NCI-H774 (cell line): ENCODE measurements at regions not wholly inside any gene's neighbourhood (a gene's known extent, or its start where the extent isn't known, plus 50 kb on each side); places are given as distances from the start of the nearest gene placed in this dataset.

ENCODE experiments used
- DNase-seq: peaks from one replicate; lab custom pipeline; 2025; lab: John Stamatoyannopoulos, UW

DNA sequence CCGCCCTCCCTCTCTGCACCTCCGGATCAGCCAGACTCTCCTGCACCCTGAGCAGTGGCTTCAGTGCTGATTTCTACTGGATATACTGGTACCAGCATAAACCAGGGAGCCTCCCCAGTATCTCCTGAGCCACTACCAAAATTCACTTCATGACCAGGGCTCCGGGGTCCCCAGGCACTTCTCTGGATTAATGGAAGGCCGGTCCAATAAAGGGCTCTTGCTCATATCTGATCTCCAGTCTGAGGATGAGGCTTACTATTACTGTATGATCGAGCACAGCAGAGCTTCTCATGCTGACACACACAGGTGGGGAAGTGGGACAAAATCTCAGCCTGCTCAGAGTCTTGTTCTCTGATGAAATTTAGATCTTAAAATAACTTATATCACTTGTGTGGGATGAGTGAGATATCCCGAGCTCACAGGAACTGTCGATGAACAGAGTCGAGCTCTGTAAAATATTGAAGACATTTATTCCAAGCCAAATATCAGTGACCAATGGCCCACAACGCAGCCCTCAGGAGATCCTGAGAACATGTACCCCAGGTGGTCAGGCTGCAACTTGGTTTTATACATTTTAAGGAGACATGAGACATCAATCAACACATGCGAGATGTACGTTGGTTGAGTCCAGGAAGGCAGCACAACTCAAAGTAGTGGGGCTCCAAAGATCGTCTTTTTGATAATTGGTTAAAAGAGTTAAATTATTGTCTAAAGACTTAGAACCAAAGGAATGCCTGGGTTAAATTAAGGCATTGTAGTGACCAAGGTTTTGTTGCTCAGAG lies 93.0 kb upstream of the TOP3B start:
- no peak for DNase-seq

- DNase-seq, result no peak
Observed at GRCh38 chr22:22074634-22075381, 92.2 kb upstream of the TOP3B start.

GRCh38 chr22:22073769-22074561 lies 91.4 kb upstream of the TOP3B start:
- DNase-seq, result no peak

- no peak for DNase-seq
Observed at GRCh38 chr22:22072169-22072836, 89.7 kb upstream of the TOP3B start.

GRCh38 chr22:22071455-22071854 lies 88.9 kb upstream of the TOP3B start:
- no peak for DNase-seq

- no peak for DNase-seq
Observed at GRCh38 chr22:22070371-22070824, 87.8 kb upstream of the TOP3B start.

GRCh38 chr22:22069450-22070370 lies 87.1 kb upstream of the TOP3B start:
- DNase-seq, result no peak

DNA sequence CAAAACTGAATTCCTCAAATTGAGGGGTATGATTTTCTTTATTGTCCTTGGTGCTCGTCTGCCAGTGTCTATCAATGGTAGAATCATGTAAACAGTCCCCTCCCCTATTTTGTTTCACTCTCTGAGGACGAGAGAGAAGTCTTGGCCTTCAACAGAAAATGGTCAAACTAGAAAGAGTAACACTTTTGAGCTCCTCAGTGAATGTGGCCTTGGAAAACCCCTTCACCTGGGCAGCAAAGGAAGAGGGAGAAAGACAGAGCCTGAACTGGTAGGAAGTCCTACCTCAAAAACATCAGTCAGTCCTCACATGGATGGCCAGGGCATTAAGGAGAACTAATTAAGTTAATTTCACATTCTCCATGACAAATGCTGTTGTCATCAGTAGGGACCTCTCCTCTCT lies 86.1 kb upstream of the TOP3B start:
- DNase-seq, result no peak

DNA sequence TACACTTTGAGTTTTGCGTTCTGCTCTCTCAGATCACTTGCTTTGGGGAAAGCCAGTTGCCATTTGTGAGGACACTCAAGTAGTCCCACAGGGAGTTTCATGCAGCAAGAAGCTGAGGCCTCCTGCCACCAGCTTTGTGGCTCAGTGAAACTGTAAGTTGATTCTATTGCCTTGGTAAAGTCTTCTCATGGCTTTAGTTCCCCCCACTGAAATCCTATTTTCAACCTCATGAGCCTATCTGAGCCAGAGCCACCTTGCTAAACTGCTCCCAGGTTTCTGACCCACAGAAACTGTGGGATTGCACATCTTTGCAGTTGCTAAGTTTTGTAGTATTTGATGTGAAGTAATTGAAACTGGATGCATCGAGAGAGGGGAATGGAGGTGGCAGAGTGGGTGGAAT lies 85.4 kb upstream of the TOP3B start:
- no peak for DNase-seq

DNA sequence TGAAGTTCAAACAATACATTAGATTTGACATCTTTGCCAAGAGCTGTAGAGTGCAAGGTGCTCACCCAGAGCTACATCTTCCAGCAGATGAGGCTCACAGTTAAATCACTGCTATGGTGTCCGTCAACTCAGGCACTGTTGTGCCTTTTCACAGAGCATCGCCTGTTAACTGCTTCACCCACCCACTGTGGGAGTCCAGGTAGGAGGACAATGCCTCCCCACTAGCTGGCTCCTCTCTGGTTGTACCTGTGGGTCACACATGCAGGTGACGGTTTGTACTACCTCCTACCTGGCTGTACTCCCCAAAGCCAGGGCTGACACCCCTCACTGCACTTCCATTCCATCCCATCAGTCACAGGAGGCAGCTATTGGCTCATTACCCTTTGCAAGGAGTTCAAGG lies 84.6 kb upstream of the TOP3B start:
- DNase-seq, result no peak

DNA sequence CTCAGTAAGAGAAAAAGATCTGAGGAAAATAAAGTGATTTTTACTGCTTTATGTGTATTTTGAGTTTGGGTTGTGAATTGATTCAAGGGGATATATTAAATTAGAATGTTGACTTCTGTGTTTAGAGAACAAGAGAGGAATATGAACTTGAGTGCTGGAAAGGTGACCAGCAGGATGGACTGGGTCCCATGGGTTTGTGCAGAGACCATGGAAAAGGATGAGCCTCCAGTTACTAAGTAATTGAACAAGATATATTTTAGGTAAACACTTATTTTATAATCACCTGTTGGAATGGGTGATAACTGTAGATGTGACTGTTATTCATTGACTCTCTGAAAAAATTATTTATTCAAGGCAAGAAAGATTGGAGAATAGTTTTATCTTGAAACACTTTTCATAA lies 82.0 kb upstream of the TOP3B start:
- DNase-seq, result no peak

DNA sequence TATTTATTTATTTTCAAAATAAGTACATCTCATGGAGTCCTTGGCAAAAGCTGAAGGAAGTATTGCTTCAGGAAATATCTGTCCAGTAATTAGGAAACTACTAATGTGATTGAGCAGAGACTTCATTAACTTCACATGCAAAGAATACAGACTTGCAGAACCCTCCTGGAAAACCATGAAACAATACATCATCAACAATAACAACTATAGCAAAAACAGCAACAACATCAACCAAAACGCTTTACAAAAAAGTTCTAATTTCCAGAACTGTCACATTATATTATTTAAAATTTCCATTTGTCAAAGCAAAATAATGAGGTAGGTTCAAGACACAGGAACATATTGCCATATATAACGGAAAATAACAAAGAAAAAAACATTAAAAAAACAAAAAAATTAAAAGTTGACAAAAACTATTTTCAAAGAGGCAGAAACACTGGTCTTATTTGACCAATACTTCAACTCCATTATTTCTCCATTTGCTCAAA lies 79.8 kb upstream of the TOP3B start:
- DNase-seq, result no peak

- no peak for DNase-seq
Observed at GRCh38 chr22:22061085-22062077, 78.8 kb upstream of the TOP3B start.

DNA sequence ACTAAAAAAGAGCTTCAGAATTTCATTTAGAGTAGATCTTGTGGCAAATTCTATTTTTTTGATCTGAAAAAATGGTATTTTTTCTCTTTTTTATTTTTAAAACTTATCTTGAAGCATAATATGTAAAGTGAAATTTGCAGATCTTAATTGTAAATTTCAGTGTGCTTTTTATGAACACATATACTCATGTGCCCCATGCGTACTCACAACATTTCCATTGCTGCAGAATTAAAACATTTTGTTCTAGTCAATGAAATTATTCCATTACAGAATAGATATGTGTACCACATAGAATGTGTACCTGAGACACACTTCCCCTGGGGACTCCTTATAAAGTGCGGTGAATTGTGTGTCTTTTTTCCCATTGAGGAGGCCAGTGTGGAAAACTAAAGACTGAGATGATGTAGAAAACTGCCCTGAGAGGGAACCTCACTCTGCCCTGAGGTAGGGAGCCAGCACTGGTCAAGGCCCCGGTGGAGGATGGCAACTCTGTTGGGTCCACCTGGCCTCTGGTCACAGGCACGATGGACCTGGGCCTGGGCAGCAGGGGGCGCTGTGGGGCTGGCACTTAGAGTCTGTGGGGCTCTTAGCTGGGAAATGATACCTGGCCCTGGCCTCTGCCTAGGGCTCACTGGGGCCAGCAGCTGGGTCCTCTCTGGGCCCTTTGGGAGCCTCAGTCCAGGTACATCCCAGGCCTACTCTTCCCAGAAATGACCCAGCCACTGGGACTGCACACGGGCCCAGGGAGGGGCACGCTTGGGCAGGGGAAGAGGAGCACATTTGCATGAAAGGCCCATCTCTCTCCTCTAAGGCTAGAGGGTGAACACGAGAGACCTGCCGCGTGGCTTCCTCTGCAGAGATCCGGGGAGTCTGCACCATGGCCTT lies 77.9 kb upstream of the TOP3B start:
- no peak for DNase-seq

- DNase-seq, result no peak
Observed at GRCh38 chr22:22059291-22060002, 76.9 kb upstream of the TOP3B start.

- no peak for DNase-seq
Observed at GRCh38 chr22:22058633-22059290, 76.2 kb upstream of the TOP3B start.

- no peak for DNase-seq
Observed at GRCh38 chr22:22057617-22058378, 75.2 kb upstream of the TOP3B start.
